Natural killer cell (primary cell): ENCODE measurements at regions not wholly inside any gene's neighbourhood (a gene's known extent, or its start where the extent isn't known, plus 50 kb on each side); places are given as distances from the start of the nearest gene placed in this dataset.

Experiments used
- ATAC-seq, 3 donors: fragments of 150-1000 bp in 2 of 3; fragments of 200-7000 bp in 1 of 3; cut with Tn5 transposase; 1 replicate in 1 of 3; 2 replicates in 2 of 3; pipeline ENCODE4 v1.10.0; 2021; ENCODE audit warnings: mild to moderate bottlenecking in 2 of 3, moderate library complexity in 2 of 3
- DNase-seq, 2 donors: peaks; one replicate each; pipeline versions ENCODE4 v3.0.0 to v3.0.0-alpha.2; 2013 to 2021; ENCODE audit warnings: mixed read lengths in 1 of 2
- H3K27ac ChIP-seq: one replicate; pipeline ENCODE4 v1.5.1; 2013; ENCODE audit warnings: mild to moderate bottlenecking, low read length
- H3K27me3 ChIP-seq: one replicate; pipeline ENCODE4 v1.6.1; 2013; ENCODE audit warnings: low read length; ENCODE audit not compliant: control insufficient read depth, insufficient read depth
- H3K36me3 ChIP-seq: one replicate; pipeline ENCODE4 v1.6.1; 2013; ENCODE audit warnings: low read length; ENCODE audit not compliant: control insufficient read depth, insufficient read depth
- H3K4me1 ChIP-seq: one replicate; pipeline ENCODE4 v1.6.1; 2013; ENCODE audit warnings: low read length; ENCODE audit not compliant: control insufficient read depth, insufficient read depth
- H3K4me3 ChIP-seq: one replicate; pipeline ENCODE4 v1.5.1; 2013; ENCODE audit warnings: low read length
- H3K9me3 ChIP-seq: one replicate; pipeline ENCODE4 v1.6.1; 2013; ENCODE audit warnings: low read length; ENCODE audit not compliant: control insufficient read depth, insufficient read depth
- H3K27ac Mint-ChIP-seq, 2 donors: one replicate each; pipeline ENCODE4 v1.8.0; 2022; ENCODE audit warnings: mild to moderate bottlenecking in 2 of 2, mixed read lengths in 2 of 2, moderate library complexity in 1 of 2
- H3K27me3 Mint-ChIP-seq, 2 donors: one replicate each; pipeline ENCODE4 v1.8.0; 2022; ENCODE audit warnings: low read depth in 2 of 2, mixed read lengths in 2 of 2
- H3K36me3 Mint-ChIP-seq: one replicate; pipeline ENCODE4 v1.8.0; 2022; ENCODE audit warnings: mixed read lengths
- H3K4me1 Mint-ChIP-seq, 2 donors: one replicate each; pipeline ENCODE4 v1.8.0; 2022; ENCODE audit warnings: mixed read lengths in 2 of 2
- H3K4me3 Mint-ChIP-seq: one replicate; pipeline ENCODE4 v1.8.0; 2022; ENCODE audit warnings: mild to moderate bottlenecking, moderate library complexity, mixed read lengths
- H3K9me3 Mint-ChIP-seq, 2 donors: one replicate each; pipeline ENCODE4 v1.8.0; 2022; ENCODE audit warnings: mixed read lengths in 2 of 2
- WGBS: methylation state at CpG from one replicate; pipeline ENCODE4 v1.1.7; 2013; ENCODE audit warnings: missing lambda C conversion rate; ENCODE audit not compliant: insufficient coverage; 5-methylcytosine and 5-hydroxymethylcytosine counted together
- intact Hi-C: fragments of 100-400 bp; cut with micrococcal nuclease; formaldehyde crosslinking; loops from one replicate; pipeline ENCODE4 v1.14.2; 2022
- TF ChIP-seq, protein P1 (sequence below): fragments of 200-600 bp; IDR thresholded peaks from one replicate; pipeline ENCODE4 v1.8.0; 2022; ENCODE audit warnings: antibody characterized with exemption

DNA sequence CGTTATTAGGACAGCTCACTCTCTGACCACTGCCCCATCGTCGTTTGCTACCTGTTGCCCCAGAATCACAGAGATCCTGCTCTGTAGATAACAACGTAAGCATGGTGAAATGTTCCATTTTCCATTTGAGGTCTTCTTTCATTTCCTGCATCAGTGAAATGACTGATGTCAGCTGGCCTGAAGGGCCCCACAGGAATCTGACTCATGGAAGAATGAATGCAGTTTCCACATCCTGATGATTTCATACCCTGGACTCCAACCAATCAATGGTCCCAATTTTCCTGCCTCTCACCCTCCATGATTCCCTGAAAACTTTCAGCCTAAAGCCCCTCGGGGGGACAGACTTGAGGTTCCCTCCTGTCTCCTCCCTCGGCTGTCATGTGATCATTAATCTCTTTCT lies 394.4 kb upstream of the CDH4 start:
- Mint-ChIP-seq H3K27me3 (peaks cover 5 to 10% of the 10 kb centered on the region in 2 donors), H3K36me3 (no peaks in the 10 kb centered on the region), H3K4me3 (no peak overlapping the region), H3K27ac (no peak overlapping the region), H3K4me1 (no peaks in the 10 kb centered on the region), H3K9me3 (peaks cover 3 to 4% of the 10 kb centered on the region in 2 donors)
- H3K4me3 ChIP-seq, result no peak overlapping the region
- intact Hi-C loops, result no loop called here
- 70% methylated on average over 6 of the region's 6 CpGs for WGBS
- no peaks in the 10 kb centered on the region for H3K9me3 ChIP-seq
- ATAC-seq, result no peak
- H3K27ac ChIP-seq, result no peak overlapping the region
- TF ChIP-seq, protein P1, sequence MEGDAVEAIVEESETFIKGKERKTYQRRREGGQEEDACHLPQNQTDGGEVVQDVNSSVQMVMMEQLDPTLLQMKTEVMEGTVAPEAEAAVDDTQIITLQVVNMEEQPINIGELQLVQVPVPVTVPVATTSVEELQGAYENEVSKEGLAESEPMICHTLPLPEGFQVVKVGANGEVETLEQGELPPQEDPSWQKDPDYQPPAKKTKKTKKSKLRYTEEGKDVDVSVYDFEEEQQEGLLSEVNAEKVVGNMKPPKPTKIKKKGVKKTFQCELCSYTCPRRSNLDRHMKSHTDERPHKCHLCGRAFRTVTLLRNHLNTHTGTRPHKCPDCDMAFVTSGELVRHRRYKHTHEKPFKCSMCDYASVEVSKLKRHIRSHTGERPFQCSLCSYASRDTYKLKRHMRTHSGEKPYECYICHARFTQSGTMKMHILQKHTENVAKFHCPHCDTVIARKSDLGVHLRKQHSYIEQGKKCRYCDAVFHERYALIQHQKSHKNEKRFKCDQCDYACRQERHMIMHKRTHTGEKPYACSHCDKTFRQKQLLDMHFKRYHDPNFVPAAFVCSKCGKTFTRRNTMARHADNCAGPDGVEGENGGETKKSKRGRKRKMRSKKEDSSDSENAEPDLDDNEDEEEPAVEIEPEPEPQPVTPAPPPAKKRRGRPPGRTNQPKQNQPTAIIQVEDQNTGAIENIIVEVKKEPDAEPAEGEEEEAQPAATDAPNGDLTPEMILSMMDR, result no peak
- no peaks in the 10 kb centered on the region for H3K4me1 ChIP-seq
- H3K36me3 ChIP-seq, result no peaks in the 10 kb centered on the region
- no peaks in the 10 kb centered on the region for H3K27me3 ChIP-seq
- no peak for DNase-seq

DNA sequence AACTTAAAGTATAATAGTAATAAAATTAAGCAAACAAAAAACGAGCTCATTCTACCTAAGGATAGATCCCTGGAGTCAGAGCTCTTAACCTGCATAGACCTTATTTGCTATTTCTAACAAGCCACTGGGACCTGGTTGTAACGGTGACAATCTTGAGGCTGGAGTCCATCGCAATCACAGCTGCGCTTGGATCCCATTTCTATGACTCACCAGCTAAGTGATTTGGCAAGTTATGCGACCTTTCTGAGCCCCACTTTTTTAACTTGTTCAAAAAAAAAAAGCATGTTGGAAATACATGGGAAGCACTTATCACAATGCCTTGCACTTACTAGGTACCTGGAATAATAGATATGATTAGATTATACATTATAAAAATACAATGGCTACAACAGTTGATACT lies 389.5 kb upstream of the CDH4 start:
- no peaks in the 10 kb centered on the region for H3K27me3 ChIP-seq
- Mint-ChIP-seq H3K4me1 (no peaks in the 10 kb centered on the region), H3K4me3 (no peak overlapping the region), H3K27ac (no peak overlapping the region), H3K9me3 (no peaks in the 10 kb centered on the region), H3K36me3 (no peaks in the 10 kb centered on the region), H3K27me3 (peaks cover 4 to 10% of the 10 kb centered on the region in 2 donors)
- intact Hi-C loops, result no loop called here
- no peak for ATAC-seq
- H3K27ac ChIP-seq, result no peak overlapping the region
- no peaks in the 10 kb centered on the region for H3K9me3 ChIP-seq
- no peak for DNase-seq
- no peaks in the 10 kb centered on the region for H3K4me1 ChIP-seq
- TF ChIP-seq, protein P1, result no peak
- no peak overlapping the region for H3K4me3 ChIP-seq
- WGBS, result 80% methylated on average over 5 of the region's 5 CpGs
- no peaks in the 10 kb centered on the region for H3K36me3 ChIP-seq

DNA sequence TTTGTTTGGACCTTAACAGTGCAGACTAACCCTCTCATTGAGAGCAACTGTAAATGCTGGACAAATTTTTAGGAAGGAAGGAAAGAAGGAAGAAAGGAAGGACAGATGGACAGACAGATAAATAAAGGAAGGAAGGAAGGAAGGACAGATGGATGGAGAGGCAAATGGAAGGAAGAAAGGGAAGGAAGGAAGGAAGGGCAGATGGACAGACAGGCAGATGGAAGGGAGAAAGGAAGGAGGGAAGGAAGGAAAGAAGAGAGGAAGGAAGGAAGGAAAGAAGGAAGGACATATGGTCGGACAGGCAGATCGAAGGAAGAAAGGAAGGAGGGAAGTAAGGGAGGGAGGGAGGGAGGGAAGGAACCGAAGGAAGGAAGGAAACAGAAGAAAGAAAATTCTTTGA lies 388.5 kb upstream of the CDH4 start:
- Histone ChIP-seq H3K27ac (no peak overlapping the region), H3K4me3 (no peak overlapping the region), H3K4me1 (no peaks in the 10 kb centered on the region), H3K9me3 (no peaks in the 10 kb centered on the region), H3K36me3 (no peaks in the 10 kb centered on the region), H3K27me3 (no peaks in the 10 kb centered on the region)
- TF ChIP-seq, protein P1, result no peak
- Mint-ChIP-seq H3K27me3 (peaks cover 4 to 10% of the 10 kb centered on the region in 2 donors), H3K36me3 (no peaks in the 10 kb centered on the region), H3K4me3 (no peak overlapping the region), H3K4me1 (no peaks in the 10 kb centered on the region), H3K27ac (no peak overlapping the region), H3K9me3 (no peaks in the 10 kb centered on the region)
- intact Hi-C loops, result no loop called here
- no peak for ATAC-seq
- WGBS, result 65% methylated on average over 3 of the region's 3 CpGs
- DNase-seq, result no peak

DNA sequence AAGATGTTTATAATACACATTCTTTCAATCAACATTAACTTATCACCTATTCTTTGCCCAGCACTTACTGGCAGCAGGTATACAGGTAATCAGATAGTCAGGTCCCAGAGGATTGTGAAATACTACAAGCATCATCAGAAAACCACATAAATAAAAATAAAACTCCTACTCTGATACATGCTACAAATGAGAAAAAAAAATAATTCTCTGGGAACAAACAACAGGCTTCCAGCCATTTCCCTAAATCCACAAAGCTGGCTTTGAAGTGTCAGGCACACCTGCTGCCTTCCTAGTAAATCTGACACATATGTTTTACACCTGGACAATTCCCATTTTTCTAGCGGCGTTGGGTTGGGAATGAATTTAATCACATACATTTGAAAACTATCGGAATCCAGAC lies 384.5 kb upstream of the CDH4 start:
- H3K27me3 Mint-ChIP-seq, result peaks cover 4 to 10% of the 10 kb centered on the region in 2 donors
- Histone ChIP-seq H3K4me3 (no peak overlapping the region), H3K27me3 (no peaks in the 10 kb centered on the region), H3K36me3 (no peaks in the 10 kb centered on the region), H3K27ac (no peak overlapping the region), H3K4me1 (no peaks in the 10 kb centered on the region), H3K9me3 (no peaks in the 10 kb centered on the region)
- TF ChIP-seq, protein P1, result no peak
- H3K27ac Mint-ChIP-seq, result no peak overlapping the region
- H3K9me3 Mint-ChIP-seq, result no peaks in the 10 kb centered on the region
- ATAC-seq, result no peak
- no peaks in the 10 kb centered on the region for H3K4me1 Mint-ChIP-seq
- 91% methylated on average over 3 of the region's 3 CpGs for WGBS
- H3K4me3 Mint-ChIP-seq, result no peak overlapping the region
- intact Hi-C loops, result no loop called here
- DNase-seq, result no peak
- no peaks in the 10 kb centered on the region for H3K36me3 Mint-ChIP-seq
